ENCODE measurements at regions not wholly inside any gene's neighbourhood (a gene's known extent, or its start where the extent isn't known, plus 50 kb on each side); places are given as distances from the start of the nearest gene placed in this dataset.

DNA sequence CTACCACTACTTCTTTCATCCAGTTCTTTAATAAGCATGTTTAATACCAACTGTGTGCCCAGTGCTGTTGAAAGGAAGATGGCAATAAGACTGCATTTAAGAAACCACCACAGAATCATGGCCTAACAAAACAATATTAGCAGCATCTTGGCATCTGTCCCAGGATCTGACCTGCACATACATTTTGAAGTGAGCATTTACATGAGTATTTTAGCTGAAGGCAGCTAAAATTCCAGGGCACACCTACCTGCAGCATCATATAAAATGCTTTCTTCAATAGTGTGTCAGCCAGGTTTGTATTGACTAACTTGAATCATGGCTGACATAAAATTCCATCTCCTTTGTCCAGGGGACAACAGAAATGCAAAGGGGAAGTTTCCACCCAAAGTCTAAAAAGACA lies 65.0 kb upstream of the ARHGAP5 start:
- H3K9ac ChIP-seq = no peak overlapping the region
- no peak overlapping the region for H3K4me3 ChIP-seq (ENCODE audit: low read depth in 2 of 2, low read length in 1 of 2)
- H3K36me3 ChIP-seq (replicated peaks in 1 of 2; ENCODE audit: control insufficient read depth in 1 of 2, insufficient read depth in 2 of 2, low read length in 1 of 2) = no peaks in the 10 kb centered on the region
- H3K9me3 ChIP-seq = no peaks in the 10 kb centered on the region
- peaks cover 12 to 13% of the 10 kb centered on the region in 2 experiments; a peak in 3 of 4 replicates for H3K4me1 ChIP-seq (ENCODE audit: control insufficient read depth in 1 of 2, insufficient read depth in 2 of 2, low read depth in 1 of 2, low read length in 1 of 2)
- H3K79me2 ChIP-seq (ENCODE audit: insufficient read depth) = no peaks in the 10 kb centered on the region
- H3F3A ChIP-seq (replicated peaks; ENCODE audit: insufficient read depth) = peaks cover 18% of the 10 kb centered on the region
- H3K9me2 ChIP-seq = no peaks in the 10 kb centered on the region
- no peaks in the 10 kb centered on the region for H3K27me3 ChIP-seq (ENCODE audit: insufficient read depth)
- no peak overlapping the region for H2AFZ ChIP-seq (ENCODE audit: low read depth)
- no peak for DNase-seq
- no peak overlapping the region for H3K27ac ChIP-seq (ENCODE audit: low read depth in 2 of 2, low read length in 1 of 2)
- ChIA-PET POLR2A (no interaction called here), CTCF (interaction anchor here (1.1 to 1.3 kb wide), 2 partner anchors 13 to 239 kb away, joined by 3 to 4 read pairs; no protein-coding TSS in a partner anchor)
- H4K20me1 ChIP-seq (ENCODE audit: insufficient read depth) = no peaks in the 10 kb centered on the region
- TF ChIP-seq CTCF (IDR thresholded peaks at IDR 0.05) (no peak), EZH2phosphoT487 (IDR thresholded peaks at IDR 0.05; ENCODE audit: borderline replicate concordance, low read depth) (no peak), TAF1 (IDR thresholded peaks at IDR 0.05; ENCODE audit: borderline replicate concordance, low read depth, low read length) (no peak), EP300 (IDR thresholded peaks at IDR 0.05; ENCODE audit: borderline replicate concordance in 1 of 2, low read depth in 1 of 2, low read length in 1 of 2) (no peak), FOSL2 (IDR thresholded peaks at IDR 0.05; ENCODE audit: borderline replicate concordance, low read depth) (no peak), NRF1 (IDR thresholded peaks at IDR 0.05; ENCODE audit: low read depth, low read length) (no peak), ELF1 (IDR thresholded peaks at IDR 0.05) (no peak), REST (IDR thresholded peaks at IDR 0.05; ENCODE audit: low read depth, low read length) (no peak), SIN3A (IDR thresholded peaks at IDR 0.05; ENCODE audit: borderline replicate concordance, low read depth, low read length) (no peak), GATA2 (CRISPR knock-in tag; IDR thresholded peaks at IDR 0.05) (no peak), YY1 (IDR thresholded peaks at IDR 0.05; ENCODE audit: low read depth) (no peak), JUND (IDR thresholded peaks at IDR 0.05) (no peak), IRF3 (IDR thresholded peaks at IDR 0.05; ENCODE audit: low read depth, low read length) (no peak), TEAD4 (IDR thresholded peaks at IDR 0.05; ENCODE audit: borderline replicate concordance, insufficient read depth) (no peak)
- TF ChIP-seq, protein P1, sequence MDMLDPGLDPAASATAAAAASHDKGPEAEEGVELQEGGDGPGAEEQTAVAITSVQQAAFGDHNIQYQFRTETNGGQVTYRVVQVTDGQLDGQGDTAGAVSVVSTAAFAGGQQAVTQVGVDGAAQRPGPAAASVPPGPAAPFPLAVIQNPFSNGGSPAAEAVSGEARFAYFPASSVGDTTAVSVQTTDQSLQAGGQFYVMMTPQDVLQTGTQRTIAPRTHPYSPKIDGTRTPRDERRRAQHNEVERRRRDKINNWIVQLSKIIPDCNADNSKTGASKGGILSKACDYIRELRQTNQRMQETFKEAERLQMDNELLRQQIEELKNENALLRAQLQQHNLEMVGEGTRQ (IDR thresholded peaks at IDR 0.05; ENCODE audit: borderline replicate concordance, low read depth, low read length) = no peak
- TF ChIP-seq, protein P2, sequence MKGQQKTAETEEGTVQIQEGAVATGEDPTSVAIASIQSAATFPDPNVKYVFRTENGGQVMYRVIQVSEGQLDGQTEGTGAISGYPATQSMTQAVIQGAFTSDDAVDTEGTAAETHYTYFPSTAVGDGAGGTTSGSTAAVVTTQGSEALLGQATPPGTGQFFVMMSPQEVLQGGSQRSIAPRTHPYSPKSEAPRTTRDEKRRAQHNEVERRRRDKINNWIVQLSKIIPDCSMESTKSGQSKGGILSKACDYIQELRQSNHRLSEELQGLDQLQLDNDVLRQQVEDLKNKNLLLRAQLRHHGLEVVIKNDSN (IDR thresholded peaks at IDR 0.05; ENCODE audit: borderline replicate concordance, low read depth) = no peak
- no peak overlapping the region for H3K4me2 ChIP-seq
